HL-60 (cell line): ENCODE measurements at regions not wholly inside any gene's neighbourhood (a gene's known extent, or its start where the extent isn't known, plus 50 kb on each side); places are given as distances from the start of the nearest gene placed in this dataset.

Source experiments
- GABPA ChIP-seq: IDR thresholded peaks from 2 replicates; pipeline ENCODE4 v1.6.1; 2012; ENCODE audit warnings: low read depth
- POLR2AphosphoS5 ChIP-seq: IDR thresholded peaks from 2 replicates; pipeline ENCODE4 v1.6.1; 2012; ENCODE audit warnings: low read depth
- SPI1 ChIP-seq: IDR thresholded peaks from 2 replicates; pipeline ENCODE4 v1.6.1; 2012; ENCODE audit warnings: low read depth, mild to moderate bottlenecking, borderline replicate concordance
- TF ChIP-seq, protein P1 (sequence below): IDR thresholded peaks from 2 replicates; pipeline ENCODE4 v1.6.1; 2012; ENCODE audit warnings: low read depth; ENCODE audit not compliant: insufficient replicate concordance
- TF ChIP-seq, protein P2 (sequence below): IDR thresholded peaks from one replicate; pipeline ENCODE4 v1.5.1; 2011; ENCODE audit warnings: low read length, control low read depth, inconsistent platforms; ENCODE audit not compliant: insufficient read depth

DNA sequence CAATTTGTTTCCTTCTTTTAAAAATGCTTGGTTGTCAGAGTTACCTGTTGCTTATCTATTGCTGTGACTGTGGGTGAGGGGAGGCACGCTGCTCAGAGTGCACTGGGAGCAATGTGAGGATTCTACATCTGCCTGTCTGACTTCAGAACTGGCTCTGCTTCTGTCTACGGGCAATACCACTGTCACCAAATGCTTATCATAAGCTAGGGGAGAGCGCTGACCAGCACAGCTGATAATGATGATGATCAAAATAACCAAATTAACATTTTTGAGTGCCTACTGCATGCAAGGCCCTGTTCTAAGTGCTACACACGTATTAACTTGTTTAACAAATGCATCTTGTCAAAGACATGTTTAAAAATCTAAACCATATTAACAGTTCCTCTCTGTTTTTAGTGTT, 79.2 kb upstream of the TPRG1 start:
- TF ChIP-seq, protein P1, sequence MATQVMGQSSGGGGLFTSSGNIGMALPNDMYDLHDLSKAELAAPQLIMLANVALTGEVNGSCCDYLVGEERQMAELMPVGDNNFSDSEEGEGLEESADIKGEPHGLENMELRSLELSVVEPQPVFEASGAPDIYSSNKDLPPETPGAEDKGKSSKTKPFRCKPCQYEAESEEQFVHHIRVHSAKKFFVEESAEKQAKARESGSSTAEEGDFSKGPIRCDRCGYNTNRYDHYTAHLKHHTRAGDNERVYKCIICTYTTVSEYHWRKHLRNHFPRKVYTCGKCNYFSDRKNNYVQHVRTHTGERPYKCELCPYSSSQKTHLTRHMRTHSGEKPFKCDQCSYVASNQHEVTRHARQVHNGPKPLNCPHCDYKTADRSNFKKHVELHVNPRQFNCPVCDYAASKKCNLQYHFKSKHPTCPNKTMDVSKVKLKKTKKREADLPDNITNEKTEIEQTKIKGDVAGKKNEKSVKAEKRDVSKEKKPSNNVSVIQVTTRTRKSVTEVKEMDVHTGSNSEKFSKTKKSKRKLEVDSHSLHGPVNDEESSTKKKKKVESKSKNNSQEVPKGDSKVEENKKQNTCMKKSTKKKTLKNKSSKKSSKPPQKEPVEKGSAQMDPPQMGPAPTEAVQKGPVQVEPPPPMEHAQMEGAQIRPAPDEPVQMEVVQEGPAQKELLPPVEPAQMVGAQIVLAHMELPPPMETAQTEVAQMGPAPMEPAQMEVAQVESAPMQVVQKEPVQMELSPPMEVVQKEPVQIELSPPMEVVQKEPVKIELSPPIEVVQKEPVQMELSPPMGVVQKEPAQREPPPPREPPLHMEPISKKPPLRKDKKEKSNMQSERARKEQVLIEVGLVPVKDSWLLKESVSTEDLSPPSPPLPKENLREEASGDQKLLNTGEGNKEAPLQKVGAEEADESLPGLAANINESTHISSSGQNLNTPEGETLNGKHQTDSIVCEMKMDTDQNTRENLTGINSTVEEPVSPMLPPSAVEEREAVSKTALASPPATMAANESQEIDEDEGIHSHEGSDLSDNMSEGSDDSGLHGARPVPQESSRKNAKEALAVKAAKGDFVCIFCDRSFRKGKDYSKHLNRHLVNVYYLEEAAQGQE, result no peak
- TF ChIP-seq POLR2AphosphoS5 (no peak), GABPA (no peak), SPI1 (no peak)
- TF ChIP-seq, protein P2, sequence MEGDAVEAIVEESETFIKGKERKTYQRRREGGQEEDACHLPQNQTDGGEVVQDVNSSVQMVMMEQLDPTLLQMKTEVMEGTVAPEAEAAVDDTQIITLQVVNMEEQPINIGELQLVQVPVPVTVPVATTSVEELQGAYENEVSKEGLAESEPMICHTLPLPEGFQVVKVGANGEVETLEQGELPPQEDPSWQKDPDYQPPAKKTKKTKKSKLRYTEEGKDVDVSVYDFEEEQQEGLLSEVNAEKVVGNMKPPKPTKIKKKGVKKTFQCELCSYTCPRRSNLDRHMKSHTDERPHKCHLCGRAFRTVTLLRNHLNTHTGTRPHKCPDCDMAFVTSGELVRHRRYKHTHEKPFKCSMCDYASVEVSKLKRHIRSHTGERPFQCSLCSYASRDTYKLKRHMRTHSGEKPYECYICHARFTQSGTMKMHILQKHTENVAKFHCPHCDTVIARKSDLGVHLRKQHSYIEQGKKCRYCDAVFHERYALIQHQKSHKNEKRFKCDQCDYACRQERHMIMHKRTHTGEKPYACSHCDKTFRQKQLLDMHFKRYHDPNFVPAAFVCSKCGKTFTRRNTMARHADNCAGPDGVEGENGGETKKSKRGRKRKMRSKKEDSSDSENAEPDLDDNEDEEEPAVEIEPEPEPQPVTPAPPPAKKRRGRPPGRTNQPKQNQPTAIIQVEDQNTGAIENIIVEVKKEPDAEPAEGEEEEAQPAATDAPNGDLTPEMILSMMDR, result no peak
